ENCODE measurements at regions not wholly inside any gene's neighbourhood (a gene's known extent, or its start where the extent isn't known, plus 50 kb on each side); places are given as distances from the start of the nearest gene placed in this dataset.
A peak's percentile ranks its signal among the peaks of the same experiment; 100 is the strongest.

DNA sequence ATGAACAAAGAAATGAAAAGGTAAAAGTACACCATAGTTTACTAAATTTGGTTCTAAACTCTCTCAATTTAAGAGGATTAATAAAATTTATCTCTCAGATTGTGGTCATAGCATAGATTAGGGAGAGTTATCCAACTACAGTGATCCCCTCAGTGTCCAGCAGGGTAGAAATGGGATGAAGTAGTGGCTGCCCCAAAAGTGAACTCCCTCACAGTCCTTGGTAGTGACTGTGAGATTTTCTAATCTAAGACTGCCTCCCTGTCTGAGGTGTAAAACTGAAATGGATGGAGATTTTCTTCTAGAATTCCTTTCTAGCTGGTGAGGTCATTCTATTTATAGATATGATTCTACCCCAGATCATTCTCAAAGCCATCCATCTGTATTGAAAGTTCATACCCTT is 455.5 kb downstream of the ACTL7B start:
- Histone ChIP-seq H3K36me3 (no peaks in the 10 kb centered on the region), H3K4me1 (peaks cover 0 to 8% (median 1%) of the 10 kb centered on the region in 4 donors), H3K27me3 (no peaks in the 10 kb centered on the region), H3K9me3 (no peaks in the 10 kb centered on the region), H3K4me3 (no peak overlapping the region), H3K27ac (no peak overlapping the region)
- intact Hi-C loops (cut with DNase I; ENCODE audit: low total_unique reads) = no loop called here
- DNase-seq = no peak
- in situ Hi-C loops (cut with MboI; ENCODE audit: low pct_ligation_motif_present in 1 of 4, low pct_unique_long_range_greater_than_20kb in 1 of 4, low sequenced_read_pairs in 3 of 4) = loop anchor here in 1 of 4 donors (25.0 kb wide), 1 partner anchor 137 kb away; no protein-coding TSS in a partner anchor
- no peak for TF ChIP-seq EP300 (IDR thresholded peaks at IDR 0.05; ENCODE audit: low read depth)
- no peak for TF ChIP-seq POLR2A (IDR thresholded peaks at IDR 0.05)
- TF ChIP-seq POLR2AphosphoS5 (IDR thresholded peaks at IDR 0.05) = no peak

- 70 to 73% methylated on average over 2 of the region's 2 CpGs for WGBS, 2 donors (ENCODE audit: low coverage in 1 of 2)
Measured at GRCh38 chr9:108399851-108400250, 455.9 kb downstream of the ACTL7B start.

DNA sequence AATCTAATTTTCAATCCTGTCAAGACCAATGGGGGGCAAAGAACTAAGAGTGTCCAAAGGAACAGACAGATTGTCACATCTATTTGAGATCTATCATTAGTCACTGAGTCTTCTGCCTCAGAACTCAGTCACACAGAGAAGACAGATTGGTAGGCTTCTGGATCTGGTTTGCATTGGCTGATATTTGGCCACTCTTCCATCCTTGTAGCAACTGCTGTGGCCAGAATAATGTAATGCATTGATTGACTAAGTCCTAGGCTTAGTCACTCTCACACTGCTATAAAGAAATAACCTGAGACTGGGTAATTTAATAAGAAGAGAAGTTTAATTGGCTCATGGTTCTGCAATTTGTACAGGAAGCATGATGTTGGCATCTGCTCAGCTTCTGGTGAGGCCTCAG is 458.5 kb downstream of the ACTL7B start:
- H3K4me3 ChIP-seq = no peak overlapping the region
- no peaks in the 10 kb centered on the region for H3K27me3 ChIP-seq
- peaks cover 0 to 8% (median 1%) of the 10 kb centered on the region in 4 donors for H3K4me1 ChIP-seq
- H3K27ac ChIP-seq = no peak overlapping the region
- TF ChIP-seq POLR2A (IDR thresholded peaks at IDR 0.05) (no peak), POLR2AphosphoS5 (IDR thresholded peaks at IDR 0.05) (no peak), EP300 (IDR thresholded peaks at IDR 0.05; ENCODE audit: low read depth) (no peak), CTCF (IDR thresholded peaks at IDR 0.05) (no peak)
- H3K9me3 ChIP-seq = no peaks in the 10 kb centered on the region
- in situ Hi-C loops (cut with MboI; ENCODE audit: low pct_ligation_motif_present in 1 of 4, low pct_unique_long_range_greater_than_20kb in 1 of 4, low sequenced_read_pairs in 3 of 4) = no loop called here
- H3K36me3 ChIP-seq = no peaks in the 10 kb centered on the region
- no peak for DNase-seq
- intact Hi-C loops (cut with DNase I; ENCODE audit: low total_unique reads) = no loop called here

More at GRCh38 chr9:108399851-108400250, 455.9 kb downstream of the ACTL7B start:
- intact Hi-C loops (cut with DNase I; ENCODE audit: low total_unique reads) = no loop called here
- no peak overlapping the region for H3K4me3 ChIP-seq
- H3K9me3 ChIP-seq = no peaks in the 10 kb centered on the region
- H3K27me3 ChIP-seq = no peaks in the 10 kb centered on the region
- in situ Hi-C loops (cut with MboI; ENCODE audit: low pct_ligation_motif_present in 1 of 4, low pct_unique_long_range_greater_than_20kb in 1 of 4, low sequenced_read_pairs in 3 of 4) = loop anchor here in 1 of 4 donors (25.0 kb wide), 1 partner anchor 137 kb away; no protein-coding TSS in a partner anchor
- peaks cover 0 to 8% (median 1%) of the 10 kb centered on the region in 4 donors for H3K4me1 ChIP-seq
- TF ChIP-seq POLR2AphosphoS5 (IDR thresholded peaks at IDR 0.05) (no peak), CTCF (IDR thresholded peaks at IDR 0.05) (no peak), POLR2A (IDR thresholded peaks at IDR 0.05) (no peak), EP300 (IDR thresholded peaks at IDR 0.05; ENCODE audit: low read depth) (no peak)
- DNase-seq = no peak
- H3K27ac ChIP-seq = no peak overlapping the region
- no peaks in the 10 kb centered on the region for H3K36me3 ChIP-seq

DNA sequence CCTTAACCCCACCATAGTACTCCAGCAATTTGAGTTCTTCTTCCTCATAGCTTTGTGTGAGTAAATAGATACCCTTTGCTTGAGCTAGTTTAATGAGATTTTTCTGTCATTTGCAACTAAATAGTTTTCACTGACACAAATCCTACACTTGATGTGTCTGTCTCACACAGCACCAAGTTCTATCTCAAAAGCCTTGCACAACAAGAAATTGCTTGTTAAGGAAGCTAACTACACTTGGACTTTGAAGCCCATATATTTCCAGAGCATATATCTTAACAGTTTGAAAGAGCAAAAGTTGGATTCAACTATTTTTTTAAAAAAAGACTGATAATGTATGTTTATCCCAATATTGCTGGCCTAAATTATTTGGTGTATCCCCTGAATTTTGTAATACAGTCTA is 459.2 kb downstream of the ACTL7B start:
- in situ Hi-C loops (cut with MboI; ENCODE audit: low pct_ligation_motif_present in 1 of 4, low pct_unique_long_range_greater_than_20kb in 1 of 4, low sequenced_read_pairs in 3 of 4) = no loop called here
- Histone ChIP-seq H3K27me3 (no peaks in the 10 kb centered on the region), H3K4me3 (no peak overlapping the region), H3K27ac (no peak overlapping the region), H3K9me3 (no peaks in the 10 kb centered on the region), H3K36me3 (no peaks in the 10 kb centered on the region), H3K4me1 (peaks cover 0 to 8% (median 1%) of the 10 kb centered on the region in 4 donors)
- TF ChIP-seq POLR2AphosphoS5 (IDR thresholded peaks at IDR 0.05) (no peak), POLR2A (IDR thresholded peaks at IDR 0.05) (no peak), CTCF (IDR thresholded peaks at IDR 0.05) (no peak), EP300 (IDR thresholded peaks at IDR 0.05; ENCODE audit: low read depth) (no peak)
- no peak for DNase-seq
- intact Hi-C loops (cut with DNase I; ENCODE audit: low total_unique reads) = no loop called here

DNA sequence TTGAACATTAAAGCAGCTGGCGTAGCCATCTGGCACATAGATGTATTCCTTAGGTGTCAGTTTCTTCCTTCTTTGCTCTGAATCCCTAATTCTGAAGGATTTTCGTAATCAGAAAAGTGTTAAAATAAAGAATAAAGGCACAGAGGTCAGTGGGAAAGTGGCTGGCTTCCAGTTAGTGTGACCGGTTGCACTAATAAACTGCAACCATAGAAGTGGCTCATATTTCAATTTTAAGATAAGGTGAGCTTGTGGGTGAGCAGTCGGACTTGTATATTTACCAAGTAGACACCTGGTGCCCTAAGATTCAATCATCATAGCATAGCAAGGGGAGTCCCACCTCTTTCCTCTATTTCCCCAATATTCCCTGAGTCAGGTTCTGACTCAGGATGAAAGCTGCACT is 459.6 kb downstream of the ACTL7B start:
- DNase-seq = peak; percentile 14
- in situ Hi-C loops (cut with MboI; ENCODE audit: low pct_ligation_motif_present in 1 of 4, low pct_unique_long_range_greater_than_20kb in 1 of 4, low sequenced_read_pairs in 3 of 4) = no loop called here

More for the DNA sequence above, 459.6 kb downstream of the ACTL7B start:
- Histone ChIP-seq H3K27ac (no peak overlapping the region), H3K4me1 (peaks cover 0 to 8% (median 1%) of the 10 kb centered on the region in 4 donors), H3K36me3 (no peaks in the 10 kb centered on the region), H3K9me3 (no peaks in the 10 kb centered on the region), H3K27me3 (no peaks in the 10 kb centered on the region), H3K4me3 (no peak overlapping the region)
- no peak for TF ChIP-seq POLR2AphosphoS5 (IDR thresholded peaks at IDR 0.05)
- no peak for TF ChIP-seq CTCF (IDR thresholded peaks at IDR 0.05)
- TF ChIP-seq POLR2A (IDR thresholded peaks at IDR 0.05) = no peak
- no peak for TF ChIP-seq EP300 (IDR thresholded peaks at IDR 0.05; ENCODE audit: low read depth)
- 48 to 54% methylated on average over 4 of the region's 4 CpGs for WGBS, 2 donors (ENCODE audit: low coverage in 1 of 2)
- intact Hi-C loops (cut with DNase I; ENCODE audit: low total_unique reads) = no loop called here

All from transverse colon (tissue), 4 donors.